Subcutaneous abdominal adipose tissue (tissue), 5 donors: ENCODE measurements at regions not wholly inside any gene's neighbourhood (a gene's known extent, or its start where the extent isn't known, plus 50 kb on each side); places are given as distances from the start of the nearest gene placed in this dataset.
"Not testable (repeated sequence)": the region's sequence is repeated elsewhere in the genome, so short reads cannot be mapped to it uniquely, and the experiment has no call there.

Experiments used
- H3K27ac ChIP-seq: one replicate; pipeline ENCODE4 v1.7.0; 2013; ENCODE audit warnings: low read depth, mild to moderate bottlenecking, inconsistent platforms, low read length, moderate library complexity
- H3K27me3 ChIP-seq, 5 donors: one replicate each; pipeline ENCODE4 v1.7.0; 2013; ENCODE audit warnings: low read length in 5 of 5, inconsistent platforms in 1 of 5; ENCODE audit not compliant: control insufficient read depth in 5 of 5, insufficient read depth in 4 of 5
- H3K36me3 ChIP-seq, 5 donors: one replicate each; pipeline ENCODE4 v1.7.0; 2013; ENCODE audit warnings: low read length in 5 of 5; ENCODE audit not compliant: control insufficient read depth in 5 of 5, insufficient read depth in 5 of 5
- H3K4me1 ChIP-seq, 5 donors: one replicate each; pipeline ENCODE4 v1.7.0; 2013; ENCODE audit warnings: low read length in 5 of 5, mild to moderate bottlenecking in 3 of 5, moderate library complexity in 1 of 5; ENCODE audit not compliant: control insufficient read depth in 5 of 5, insufficient read depth in 5 of 5
- H3K4me3 ChIP-seq, 5 donors: one replicate each; pipeline ENCODE4 v1.7.0; 2013; ENCODE audit warnings: low read length in 5 of 5, low read depth in 1 of 5
- H3K9ac ChIP-seq, 5 donors: one replicate each; pipeline ENCODE4 v1.7.0; 2013; ENCODE audit warnings: low read length in 5 of 5, mild to moderate bottlenecking in 4 of 5, moderate library complexity in 3 of 5
- H3K9me3 ChIP-seq, 5 donors: one replicate each; pipeline ENCODE4 v1.7.0; 2013; ENCODE audit warnings: low read length in 5 of 5; ENCODE audit not compliant: control insufficient read depth in 5 of 5
- donor health status: healthy.
- donor health status: healthy.
- donor health status: healthy.
- donor health status: healthy.
- donor health status: healthy.

DNA sequence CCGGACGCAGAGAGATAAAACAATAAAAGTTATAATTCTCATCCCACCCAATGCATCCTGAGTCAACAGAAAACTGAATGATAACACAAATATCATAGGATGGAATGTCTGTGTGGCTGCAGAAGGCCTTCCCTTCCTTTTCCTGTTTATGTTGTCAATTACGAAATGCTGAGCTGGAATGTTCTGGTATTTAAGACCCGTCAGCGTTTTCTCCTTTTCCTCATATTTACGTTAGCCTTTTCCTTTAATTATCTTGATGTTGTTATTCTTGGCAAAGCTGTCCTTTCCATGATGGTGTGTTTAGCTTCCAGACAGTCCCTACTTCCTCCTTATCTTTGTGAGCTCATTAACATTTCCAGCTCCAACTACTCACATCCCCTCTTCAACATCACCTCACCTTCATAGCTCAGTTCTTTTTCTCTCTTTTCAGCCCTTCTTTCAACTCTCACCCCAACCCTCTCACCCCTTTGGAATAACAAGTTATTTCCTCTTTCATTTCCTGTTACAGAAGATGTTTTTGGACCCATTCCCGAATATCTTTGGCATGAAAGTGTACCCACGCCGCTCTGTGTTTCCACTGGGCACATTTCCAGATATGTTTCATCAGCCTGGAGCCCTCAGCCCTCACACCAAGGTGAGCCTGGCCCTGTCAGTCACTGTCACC is 221.6 kb downstream of the NR2F1-AS1 start:
- Histone ChIP-seq H3K27me3 (no peaks in the 10 kb centered on the region), H3K27ac (peak overlapping the region; percentile 39), H3K4me3 (peak overlapping the region in 1 of 5 donors; percentile 13), H3K9ac (no peak overlapping the region), H3K4me1 (peaks cover 0 to 16% (median 3%) of the 10 kb centered on the region in 5 donors), H3K36me3 (no peaks in the 10 kb centered on the region), H3K9me3 (no peaks in the 10 kb centered on the region)

DNA sequence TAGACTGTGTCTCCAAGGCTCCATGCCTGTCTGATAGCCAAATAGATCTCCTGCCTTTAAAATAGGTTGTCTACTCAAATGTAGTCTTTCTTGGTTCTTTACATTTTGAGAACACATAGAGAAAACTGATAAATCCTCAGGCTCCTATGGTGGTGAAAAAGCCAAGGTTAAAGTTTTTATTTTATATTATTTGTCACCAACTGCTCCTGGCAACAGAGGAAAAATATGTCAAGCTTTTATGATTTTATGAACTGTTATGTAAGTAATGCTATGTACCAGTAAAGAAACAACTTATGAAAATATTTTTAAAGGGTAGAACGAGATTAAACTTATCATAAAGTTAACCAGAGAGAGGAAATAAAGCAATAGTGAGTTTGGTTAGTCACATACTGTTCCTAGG is 222.8 kb downstream of the NR2F1-AS1 start:
- no peak overlapping the region for H3K4me3 ChIP-seq
- no peaks in the 10 kb centered on the region for H3K27me3 ChIP-seq
- H3K36me3 ChIP-seq: no peaks in the 10 kb centered on the region

DNA sequence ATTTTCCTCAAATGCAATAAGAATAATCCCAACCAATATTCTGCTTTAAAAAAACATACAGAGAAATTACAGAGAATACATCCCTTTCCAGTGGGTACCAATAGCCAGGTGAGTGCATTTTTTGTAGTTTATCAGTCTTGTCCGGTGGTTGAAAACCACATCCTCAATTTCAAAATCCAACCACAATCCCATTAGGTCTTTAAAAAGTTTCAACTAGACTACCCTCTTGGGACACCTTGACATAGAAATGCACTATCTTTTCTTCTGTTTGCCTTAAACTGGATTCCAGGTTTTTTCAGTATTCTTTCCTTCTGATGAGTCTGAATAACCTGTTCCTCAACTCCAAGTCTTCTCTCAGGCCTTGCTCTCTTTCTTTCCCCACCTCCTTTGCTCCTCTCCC is 223.3 kb downstream of the NR2F1-AS1 start:
- H3K4me3 ChIP-seq: no peak overlapping the region
- peaks cover 0 to 16% (median 3%) of the 10 kb centered on the region in 5 donors for H3K4me1 ChIP-seq
- H3K36me3 ChIP-seq: no peaks in the 10 kb centered on the region
- H3K27me3 ChIP-seq: no peaks in the 10 kb centered on the region
- no peak overlapping the region for H3K27ac ChIP-seq
- H3K9me3 ChIP-seq: no peaks in the 10 kb centered on the region
- no peak overlapping the region for H3K9ac ChIP-seq

More for the DNA sequence above, 222.8 kb downstream of the NR2F1-AS1 start:
- H3K4me1 ChIP-seq: peaks cover 0 to 16% (median 3%) of the 10 kb centered on the region in 5 donors
- H3K9ac ChIP-seq: no peak overlapping the region
- H3K9me3 ChIP-seq: no peaks in the 10 kb centered on the region
- H3K27ac ChIP-seq: no peak overlapping the region

DNA sequence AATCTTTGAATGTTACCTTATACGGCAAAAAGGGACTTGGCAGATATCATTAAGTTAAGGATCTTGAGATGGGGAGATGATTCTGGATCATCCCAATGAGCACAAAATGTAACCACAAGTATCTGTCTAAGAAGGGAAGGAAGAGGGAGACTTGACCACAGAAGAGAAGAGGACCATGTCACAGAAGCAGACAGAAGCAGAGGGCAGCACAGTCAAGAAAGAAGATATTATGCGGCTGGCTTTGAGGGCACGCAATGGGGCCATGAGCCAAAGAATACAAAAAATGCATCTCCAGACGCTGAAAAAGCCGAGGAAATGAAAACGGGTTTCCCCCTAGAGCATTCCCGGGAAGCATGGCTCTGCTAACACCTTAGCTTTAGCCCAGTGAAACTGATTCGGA is 225.3 kb downstream of the NR2F1-AS1 start:
- Histone ChIP-seq H3K9ac (no peak overlapping the region), H3K27me3 (no peaks in the 10 kb centered on the region), H3K36me3 (no peaks in the 10 kb centered on the region), H3K4me1 (peaks cover 0 to 16% (median 3%) of the 10 kb centered on the region in 5 donors), H3K9me3 (no peaks in the 10 kb centered on the region), H3K4me3 (no peak overlapping the region), H3K27ac (no peak overlapping the region)

DNA sequence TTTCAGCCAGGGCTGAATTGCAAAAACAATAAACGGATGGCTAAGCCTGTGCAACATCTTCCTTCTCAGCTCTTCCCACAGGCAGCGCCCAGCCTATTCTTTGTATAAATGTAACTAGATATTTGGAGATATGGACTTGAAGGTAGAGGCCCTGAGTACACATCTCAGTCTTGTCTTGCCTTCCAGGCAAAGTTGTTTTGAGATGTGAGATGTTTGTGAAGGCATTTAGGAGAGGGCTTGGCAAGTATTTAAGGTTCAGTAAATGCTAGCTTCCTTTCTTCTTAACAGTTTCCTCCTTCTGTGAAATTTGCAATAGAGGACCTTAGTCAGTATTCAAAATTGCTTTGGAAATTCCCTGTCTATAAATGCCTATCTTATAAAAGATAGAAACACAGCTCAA is 228.8 kb downstream of the NR2F1-AS1 start:
- Histone ChIP-seq H3K4me3 (no peak overlapping the region), H3K9me3 (no peaks in the 10 kb centered on the region), H3K9ac (no peak overlapping the region), H3K36me3 (no peaks in the 10 kb centered on the region), H3K27me3 (no peaks in the 10 kb centered on the region), H3K27ac (no peak overlapping the region), H3K4me1 (peaks cover 0 to 3% (median 0%) of the 10 kb centered on the region in 5 donors)

DNA sequence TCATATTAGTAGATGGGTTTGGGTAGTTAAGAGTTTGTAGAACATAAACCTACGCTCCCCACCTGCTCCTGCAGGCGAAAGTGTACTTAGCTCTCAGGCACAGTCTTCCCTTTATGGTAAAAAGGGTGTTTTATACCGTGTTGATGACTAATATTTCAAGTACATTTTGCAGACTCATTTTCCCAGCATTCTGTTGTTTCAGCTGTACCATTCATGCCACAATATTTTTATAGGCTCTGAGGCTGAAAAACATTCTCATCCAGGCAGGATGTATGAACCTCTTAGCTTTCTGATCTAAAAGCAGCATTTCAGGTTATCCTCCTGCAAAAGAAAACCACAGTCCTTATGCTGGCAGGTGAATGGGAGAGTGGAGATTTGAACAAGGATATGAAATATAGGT is 231.4 kb downstream of the NR2F1-AS1 start:
- H3K27me3 ChIP-seq: no peaks in the 10 kb centered on the region
- no peaks in the 10 kb centered on the region for H3K9me3 ChIP-seq
- H3K9ac ChIP-seq: no peak overlapping the region
- H3K27ac ChIP-seq: no peak overlapping the region
- H3K36me3 ChIP-seq: no peaks in the 10 kb centered on the region
- H3K4me3 ChIP-seq: no peak overlapping the region
- H3K4me1 ChIP-seq: no peaks in the 10 kb centered on the region

DNA sequence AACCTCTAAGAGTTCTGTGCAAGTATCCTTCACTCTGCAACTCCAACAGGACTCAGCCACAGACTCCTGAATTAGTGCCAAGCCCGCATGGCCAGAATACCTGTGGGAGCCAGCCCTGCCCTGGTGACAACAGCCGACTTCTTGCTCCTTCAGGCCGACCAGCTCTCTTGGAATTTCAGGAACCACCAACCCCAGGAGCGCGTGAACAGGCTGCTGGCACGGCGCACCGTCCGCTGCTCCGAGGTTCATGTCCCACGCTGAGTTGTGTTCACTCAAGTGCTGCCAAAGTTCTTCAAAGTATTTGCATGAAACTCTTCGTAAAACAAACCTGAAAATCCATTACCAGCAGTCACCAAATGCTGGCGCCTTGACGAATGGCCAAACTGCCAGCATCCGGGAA is 232.8 kb downstream of the NR2F1-AS1 start:
- Histone ChIP-seq H3K27ac (no peak overlapping the region), H3K36me3 (no peaks in the 10 kb centered on the region), H3K27me3 (no peaks in the 10 kb centered on the region), H3K9me3 (no peaks in the 10 kb centered on the region), H3K4me3 (no peak overlapping the region), H3K4me1 (no peaks in the 10 kb centered on the region), H3K9ac (no peak overlapping the region)

DNA sequence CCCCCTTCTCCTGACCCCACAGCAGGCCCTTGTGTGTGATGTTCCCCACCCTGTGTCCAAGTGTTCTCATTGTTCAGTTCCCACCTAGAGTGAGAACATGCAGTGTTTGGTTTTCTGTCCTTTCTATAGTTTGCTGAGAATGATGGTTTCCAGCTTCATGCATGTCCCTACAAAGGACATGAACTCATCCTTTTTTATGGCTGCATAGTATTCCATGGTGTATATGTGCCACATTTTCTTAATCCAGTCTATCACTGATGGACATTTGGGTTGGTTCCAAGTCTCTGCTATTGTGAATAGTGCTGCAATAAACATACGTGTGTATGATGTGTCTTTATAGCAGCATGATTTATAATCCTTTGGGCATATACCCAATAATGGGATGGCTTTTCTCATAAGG is 234.2 kb downstream of the NR2F1-AS1 start:
- H3K4me1 ChIP-seq, H3K9me3 ChIP-seq, H3K27ac ChIP-seq, H3K4me3 ChIP-seq, H3K36me3 ChIP-seq, H3K27me3 ChIP-seq, H3K9ac ChIP-seq: not testable (repeated sequence)

DNA sequence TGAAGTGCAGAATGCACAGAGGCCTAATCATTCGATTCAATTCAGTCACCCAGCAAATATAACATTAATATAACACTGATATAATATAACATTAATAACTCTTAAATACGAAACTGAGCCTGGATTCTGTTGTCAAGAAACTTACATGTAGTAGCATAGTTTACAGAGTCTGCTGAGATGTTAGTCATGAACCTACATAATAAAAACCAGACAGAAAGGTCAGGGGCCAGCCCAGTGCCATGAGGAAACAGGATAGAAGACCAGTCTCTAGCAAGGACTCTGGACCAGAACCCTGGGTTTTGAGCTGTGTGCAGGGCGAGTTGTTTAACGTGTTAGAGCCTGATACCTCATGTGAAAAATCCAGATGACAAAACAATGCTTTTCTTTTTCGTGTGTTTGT is 234.7 kb downstream of the NR2F1-AS1 start:
- Histone ChIP-seq H3K4me3 (no peak overlapping the region), H3K36me3 (no peaks in the 10 kb centered on the region), H3K9me3 (no peaks in the 10 kb centered on the region), H3K27ac (no peak overlapping the region), H3K27me3 (no peaks in the 10 kb centered on the region), H3K4me1 (no peaks in the 10 kb centered on the region), H3K9ac (no peak overlapping the region)

DNA sequence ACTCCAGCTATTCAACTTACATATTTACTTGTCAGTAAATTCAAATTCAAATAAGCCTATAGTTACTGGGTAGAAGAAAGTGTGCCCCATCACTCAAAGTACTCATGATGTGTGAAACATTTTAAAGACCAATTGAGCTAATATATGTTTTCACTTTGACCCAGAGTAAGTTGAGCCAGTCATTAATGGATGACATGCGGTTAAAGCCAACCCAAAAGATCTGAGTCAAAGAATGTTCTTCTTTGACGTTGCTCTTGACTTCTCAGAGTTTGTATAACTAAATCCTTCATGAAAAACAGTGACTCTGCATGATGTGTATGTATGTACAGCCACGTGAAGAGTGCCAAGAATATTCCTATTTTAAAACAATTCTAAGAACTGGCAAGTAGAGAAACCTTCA is 237.4 kb downstream of the NR2F1-AS1 start:
- H3K36me3 ChIP-seq: no peaks in the 10 kb centered on the region
- no peak overlapping the region for H3K27ac ChIP-seq

More for the DNA sequence above, 237.4 kb downstream of the NR2F1-AS1 start:
- Histone ChIP-seq H3K9me3 (no peaks in the 10 kb centered on the region), H3K27me3 (no peaks in the 10 kb centered on the region), H3K9ac (no peak overlapping the region), H3K4me1 (peaks cover 0 to 9% (median 7%) of the 10 kb centered on the region in 5 donors), H3K4me3 (no peak overlapping the region)
